GM12874 (cell line): ENCODE measurements at regions not wholly inside any gene's neighbourhood (a gene's known extent, or its start where the extent isn't known, plus 50 kb on each side); places are given as distances from the start of the nearest gene placed in this dataset.

Experiments
- TF ChIP-seq, protein P1 (sequence below): IDR thresholded peaks from 2 replicates; pipeline ENCODE4 v1.5.1; 2011; ENCODE audit warnings: low read depth, mild to moderate bottlenecking, control low read depth, low read length, moderate library complexity; ENCODE audit not compliant: insufficient read depth

- TF ChIP-seq, protein P1, sequence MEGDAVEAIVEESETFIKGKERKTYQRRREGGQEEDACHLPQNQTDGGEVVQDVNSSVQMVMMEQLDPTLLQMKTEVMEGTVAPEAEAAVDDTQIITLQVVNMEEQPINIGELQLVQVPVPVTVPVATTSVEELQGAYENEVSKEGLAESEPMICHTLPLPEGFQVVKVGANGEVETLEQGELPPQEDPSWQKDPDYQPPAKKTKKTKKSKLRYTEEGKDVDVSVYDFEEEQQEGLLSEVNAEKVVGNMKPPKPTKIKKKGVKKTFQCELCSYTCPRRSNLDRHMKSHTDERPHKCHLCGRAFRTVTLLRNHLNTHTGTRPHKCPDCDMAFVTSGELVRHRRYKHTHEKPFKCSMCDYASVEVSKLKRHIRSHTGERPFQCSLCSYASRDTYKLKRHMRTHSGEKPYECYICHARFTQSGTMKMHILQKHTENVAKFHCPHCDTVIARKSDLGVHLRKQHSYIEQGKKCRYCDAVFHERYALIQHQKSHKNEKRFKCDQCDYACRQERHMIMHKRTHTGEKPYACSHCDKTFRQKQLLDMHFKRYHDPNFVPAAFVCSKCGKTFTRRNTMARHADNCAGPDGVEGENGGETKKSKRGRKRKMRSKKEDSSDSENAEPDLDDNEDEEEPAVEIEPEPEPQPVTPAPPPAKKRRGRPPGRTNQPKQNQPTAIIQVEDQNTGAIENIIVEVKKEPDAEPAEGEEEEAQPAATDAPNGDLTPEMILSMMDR: no peak
Measured at GRCh38 chr12:105929192-105929591, 209.6 kb downstream of the NUAK1 start.

DNA sequence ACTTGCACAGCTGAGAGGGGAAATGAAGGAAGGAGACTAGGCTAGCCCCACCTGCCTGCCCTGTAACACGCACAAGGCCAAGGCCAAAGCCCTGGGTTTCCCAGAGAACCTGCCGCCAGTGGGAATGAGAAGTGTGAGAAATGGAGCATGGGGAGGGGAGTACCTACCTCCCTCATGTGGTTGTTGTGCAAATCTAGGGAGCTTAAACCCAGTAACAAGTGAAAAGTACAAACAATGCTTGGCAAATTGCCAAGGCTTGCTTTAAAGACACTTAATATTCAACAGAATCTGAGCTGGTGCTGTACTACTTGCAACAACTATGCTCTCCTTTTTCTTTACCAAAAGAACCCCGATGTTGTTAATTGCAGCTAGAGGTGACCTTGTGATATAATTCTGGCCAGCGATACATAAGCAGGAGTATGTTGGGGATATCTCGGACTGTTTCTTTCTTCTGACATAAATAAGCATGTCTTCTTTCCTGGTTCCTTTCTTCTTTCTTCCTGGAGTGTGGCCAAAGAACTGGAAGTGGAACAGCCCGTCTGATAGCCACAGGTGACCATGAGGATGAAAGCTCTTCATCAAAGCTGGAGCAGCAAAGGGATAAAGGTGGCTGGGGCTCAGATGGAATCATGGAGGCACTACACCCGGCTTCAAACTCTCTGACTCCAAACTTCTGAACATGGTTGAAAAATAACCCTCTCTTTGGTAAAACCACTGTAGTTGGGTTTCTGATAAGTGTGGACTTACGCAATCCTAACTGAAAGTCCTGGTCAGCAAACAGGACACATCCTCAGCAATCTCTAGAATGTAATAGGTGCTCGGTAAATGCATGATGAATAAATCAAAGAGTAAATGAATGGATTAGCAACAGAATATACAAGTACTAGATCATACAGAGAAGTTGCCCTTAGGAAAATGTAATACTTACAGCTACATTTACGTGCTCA lies 207.9 kb downstream of the NUAK1 start:
- TF ChIP-seq, protein P1: no peak

DNA sequence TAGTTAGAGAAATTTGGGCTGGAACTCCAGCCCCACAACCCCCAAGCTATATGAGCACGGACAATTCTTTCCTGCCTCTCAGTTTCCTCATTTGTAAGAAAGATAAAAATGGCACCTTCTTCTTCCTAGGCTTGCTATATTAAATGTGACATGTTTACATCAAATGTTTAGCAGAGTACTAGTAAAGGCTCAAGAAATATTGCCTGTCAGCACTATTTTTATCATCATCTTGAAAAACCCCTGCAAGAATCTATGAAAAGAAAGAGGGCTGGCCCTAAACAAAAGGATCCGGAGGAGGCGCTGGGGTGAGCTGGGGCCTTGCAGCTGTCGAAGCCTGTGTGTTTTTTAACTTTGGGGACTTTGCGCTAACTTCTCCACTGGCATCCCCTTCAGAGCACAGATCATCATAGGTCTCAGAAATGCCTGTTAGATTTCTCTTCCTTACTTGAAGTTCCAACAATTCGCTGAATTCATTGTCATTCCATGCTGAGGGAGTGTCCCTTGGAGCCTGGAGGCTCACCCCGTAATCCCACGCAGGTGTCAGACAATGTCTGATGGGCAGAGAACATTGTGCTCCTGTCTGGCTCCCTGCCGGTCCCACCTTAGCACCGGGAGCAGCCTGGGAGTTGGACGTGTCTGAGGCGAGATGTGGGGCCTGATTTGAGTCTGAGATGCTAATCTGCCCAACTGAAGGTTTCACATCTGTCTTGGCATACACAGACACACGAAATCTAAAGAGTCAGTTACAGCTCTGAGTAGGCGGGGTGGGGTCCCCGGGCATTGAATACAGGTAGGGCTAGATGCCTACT lies 206.8 kb downstream of the NUAK1 start:
- TF ChIP-seq, protein P1: no peak

DNA sequence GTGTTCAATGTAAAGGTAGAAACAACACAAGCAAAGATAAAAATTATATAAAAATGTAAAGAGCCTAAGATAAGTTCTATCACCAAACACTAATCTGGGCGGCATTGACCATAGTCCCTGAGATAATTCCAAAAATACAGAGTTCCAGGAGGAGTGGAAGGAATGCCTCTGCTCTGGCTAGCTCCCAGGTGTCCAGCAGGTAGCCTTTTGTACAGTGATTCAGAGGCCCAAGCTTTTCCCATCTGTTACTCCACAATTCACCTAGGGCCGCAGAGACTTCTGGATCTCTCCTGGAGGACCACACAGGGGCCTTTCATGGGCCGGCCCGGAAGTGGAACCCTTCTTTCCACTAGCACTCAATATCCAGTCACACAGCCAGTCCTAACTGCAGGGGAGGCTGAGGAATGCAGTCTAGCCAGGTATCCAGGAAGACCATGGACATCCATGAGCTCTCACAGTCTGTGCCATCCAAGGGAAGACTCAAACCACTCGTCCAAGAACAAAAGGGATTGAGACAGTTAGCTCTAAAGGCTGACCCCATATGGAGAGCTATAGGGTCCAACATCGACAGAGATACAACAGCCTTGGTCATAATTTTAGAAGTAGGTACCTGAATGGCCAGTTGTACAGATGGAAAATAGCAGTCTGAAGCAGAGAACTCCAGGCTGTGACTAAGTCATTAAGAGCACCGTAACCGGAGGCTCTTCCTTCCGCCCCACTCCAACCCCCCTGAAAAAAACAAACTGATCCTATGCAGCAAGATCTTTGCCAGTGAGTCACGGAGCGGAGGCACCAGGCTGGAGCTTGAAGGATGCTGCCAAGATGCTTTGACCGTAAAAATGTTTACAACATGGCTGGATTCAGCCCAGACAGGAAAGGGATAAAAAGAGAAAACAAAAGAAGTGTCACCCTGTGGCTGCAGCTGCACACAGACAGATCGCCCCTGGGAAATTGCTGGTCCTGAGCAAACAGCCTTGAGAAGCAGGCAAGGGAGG lies 204.8 kb downstream of the NUAK1 start:
- TF ChIP-seq, protein P1: no peak

GRCh38 chr12:105935106-105935505 lies 203.6 kb downstream of the NUAK1 start:
- TF ChIP-seq, protein P1: no peak

- TF ChIP-seq, protein P1: no peak
Measured at GRCh38 chr12:105935981-105936380, 202.8 kb downstream of the NUAK1 start.
